Gastroesophageal sphincter (tissue), 4 donors: ENCODE measurements at regions not wholly inside any gene's neighbourhood (a gene's known extent, or its start where the extent isn't known, plus 50 kb on each side); places are given as distances from the start of the nearest gene placed in this dataset.

ENCODE experiments used
- ATAC-seq: fragments of 150-250 bp; one replicate; pipeline ENCODE4 v1.9.1; 2016; ENCODE audit warnings: mild to moderate bottlenecking, moderate library complexity
- H3K27ac ChIP-seq, 4 donors: fragments of 200-600 bp; sonication (generic) in 3 of 4; 1 replicate in 3 of 4; 2 replicates in 1 of 4; pipeline ENCODE4 v1.5.1; 2016 to 2019
- H3K27me3 ChIP-seq: fragments of 200-600 bp; sonication (generic); one replicate; pipeline ENCODE4 v1.5.1; 2019
- H3K36me3 ChIP-seq, 2 donors: fragments of 200-600 bp; sonication (generic); one replicate each; pipeline ENCODE4 v1.5.1; 2019; ENCODE audit warnings: control low read depth in 1 of 2
- H3K4me1 ChIP-seq, 3 donors: fragments of 200-600 bp; sonication (generic); 1 replicate in 2 of 3; 2 replicates in 1 of 3; pipeline ENCODE4 v1.5.1; 2016 to 2019; ENCODE audit warnings: control low read depth in 2 of 3
- H3K4me3 ChIP-seq, 2 donors: fragments of 200-600 bp; sonication (generic); one replicate each; pipeline ENCODE4 v1.5.1; 2019; ENCODE audit warnings: mild to moderate bottlenecking in 1 of 2, moderate library complexity in 1 of 2
- H3K9me3 ChIP-seq, 3 donors: fragments of 200-600 bp; sonication (generic); one replicate each; pipeline ENCODE4 v1.5.1; 2017 to 2019; ENCODE audit warnings: control low read depth in 2 of 3
- CTCF ChIP-seq, 4 experiments: fragments of 200-600 bp in 2 of 4; fragments of 450-650 bp in 2 of 4; sonication (generic) in 1 of 4; IDR thresholded peaks; one replicate each; pipeline ENCODE4 v1.5.1; 2017 to 2019; ENCODE audit warnings: antibody characterized with exemption in 4 of 4, mild to moderate bottlenecking in 2 of 4, moderate library complexity in 2 of 4
- EP300 ChIP-seq: sonication (generic); formaldehyde crosslinking; IDR thresholded peaks from one replicate; pipeline ENCODE4 v1.6.1; 2017; ENCODE audit warnings: antibody characterized with exemption, mild to moderate bottlenecking
- POLR2A ChIP-seq, 2 donors: fragments of 450-650 bp; IDR thresholded peaks; one replicate each; pipeline ENCODE4 v1.6.1; 2017; ENCODE audit warnings: antibody characterized with exemption in 2 of 2, mild to moderate bottlenecking in 2 of 2, moderate library complexity in 1 of 2
- POLR2AphosphoS5 ChIP-seq: sonication (generic); formaldehyde crosslinking; IDR thresholded peaks from one replicate; pipeline ENCODE4 v1.6.1; 2017; ENCODE audit warnings: antibody characterized with exemption
- WGBS, 2 donors: methylation state at CpG; one replicate each; pipeline ENCODE4 v1.1.5; 2018; ENCODE audit warnings: low coverage in 1 of 2; 5-methylcytosine and 5-hydroxymethylcytosine counted together

- H3K36me3 ChIP-seq, result no peaks in the 10 kb centered on the region
- no peaks in the 10 kb centered on the region for H3K9me3 ChIP-seq
Observed at GRCh38 chr2:195044801-195045200, 612.2 kb upstream of the SLC39A10 start.

GRCh38 chr2:195038153-195038552, 618.9 kb upstream of the SLC39A10 start:
- TF ChIP-seq EP300, result no peak
- TF ChIP-seq POLR2A (IDR thresholded peaks at IDR 0.05), result no peak
- no peak for TF ChIP-seq POLR2AphosphoS5
- no peak for TF ChIP-seq CTCF (IDR thresholded peaks at IDR 0.05)
- ATAC-seq, result no peak
- Histone ChIP-seq H3K27me3 (no peaks in the 10 kb centered on the region), H3K9me3 (no peaks in the 10 kb centered on the region), H3K27ac (no peak overlapping the region), H3K36me3 (no peaks in the 10 kb centered on the region), H3K4me3 (no peak overlapping the region), H3K4me1 (no peaks in the 10 kb centered on the region)
- WGBS, 2 donors, result 55 to 63% methylated on average over 2 of the region's 2 CpGs

More at GRCh38 chr2:195044801-195045200, 612.2 kb upstream of the SLC39A10 start:
- Histone ChIP-seq H3K4me3 (no peak overlapping the region), H3K4me1 (no peaks in the 10 kb centered on the region), H3K27ac (no peak overlapping the region), H3K27me3 (no peaks in the 10 kb centered on the region)
- ATAC-seq, result no peak
- WGBS, 2 donors, result 88% methylated on average over 1 of the region's 1 CpG; no CpG with 5 or more reads in 1 of the 2 donors
- TF ChIP-seq EP300, result no peak
- TF ChIP-seq POLR2A (IDR thresholded peaks at IDR 0.05), result no peak
- TF ChIP-seq POLR2AphosphoS5, result no peak
- no peak for TF ChIP-seq CTCF (IDR thresholded peaks at IDR 0.05)

GRCh38 chr2:195037045-195037444, 620.0 kb upstream of the SLC39A10 start:
- no peak overlapping the region for H3K4me3 ChIP-seq
- H3K36me3 ChIP-seq, result no peaks in the 10 kb centered on the region
- no peaks in the 10 kb centered on the region for H3K4me1 ChIP-seq
- no peak overlapping the region for H3K27ac ChIP-seq
- no peak for ATAC-seq
- WGBS, 2 donors, result 76% methylated on average over 2 of the region's 2 CpGs; no CpG with 5 or more reads in 1 of the 2 donors
- no peaks in the 10 kb centered on the region for H3K9me3 ChIP-seq
- H3K27me3 ChIP-seq, result no peaks in the 10 kb centered on the region
- TF ChIP-seq EP300, result no peak
- TF ChIP-seq CTCF (IDR thresholded peaks at IDR 0.05), result no peak
- no peak for TF ChIP-seq POLR2A (IDR thresholded peaks at IDR 0.05)
- no peak for TF ChIP-seq POLR2AphosphoS5

GRCh38 chr2:195031411-195031810, 625.6 kb upstream of the SLC39A10 start:
- Histone ChIP-seq H3K9me3 (no peaks in the 10 kb centered on the region), H3K27ac (no peak overlapping the region), H3K4me3 (no peak overlapping the region), H3K36me3 (no peaks in the 10 kb centered on the region), H3K4me1 (no peaks in the 10 kb centered on the region), H3K27me3 (no peaks in the 10 kb centered on the region)
- TF ChIP-seq CTCF (IDR thresholded peaks at IDR 0.05) (no peak), POLR2AphosphoS5 (no peak), EP300 (no peak), POLR2A (IDR thresholded peaks at IDR 0.05) (no peak)
- ATAC-seq, result no peak
- WGBS, 2 donors, result 93 to 100% methylated on average over 1 of the region's 1 CpG

GRCh38 chr2:195029804-195030654, 627.0 kb upstream of the SLC39A10 start:
- H3K27ac ChIP-seq, result no peak overlapping the region
- TF ChIP-seq POLR2A (IDR thresholded peaks at IDR 0.05) (no peak), CTCF (IDR thresholded peaks at IDR 0.05) (no peak), POLR2AphosphoS5 (no peak), EP300 (no peak)
- no peaks in the 10 kb centered on the region for H3K4me1 ChIP-seq
- no peaks in the 10 kb centered on the region for H3K9me3 ChIP-seq
- no peaks in the 10 kb centered on the region for H3K36me3 ChIP-seq
- no peak overlapping the region for H3K4me3 ChIP-seq
- ATAC-seq, result no peak
- no peaks in the 10 kb centered on the region for H3K27me3 ChIP-seq
- 54 to 66% methylated on average over 4 of the region's 4 CpGs for whole genome bisulfite sequencing, 2 donors
